ENCODE measurements at regions not wholly inside any gene's neighbourhood (a gene's known extent, or its start where the extent isn't known, plus 50 kb on each side); places are given as distances from the start of the nearest gene placed in this dataset.

DNA sequence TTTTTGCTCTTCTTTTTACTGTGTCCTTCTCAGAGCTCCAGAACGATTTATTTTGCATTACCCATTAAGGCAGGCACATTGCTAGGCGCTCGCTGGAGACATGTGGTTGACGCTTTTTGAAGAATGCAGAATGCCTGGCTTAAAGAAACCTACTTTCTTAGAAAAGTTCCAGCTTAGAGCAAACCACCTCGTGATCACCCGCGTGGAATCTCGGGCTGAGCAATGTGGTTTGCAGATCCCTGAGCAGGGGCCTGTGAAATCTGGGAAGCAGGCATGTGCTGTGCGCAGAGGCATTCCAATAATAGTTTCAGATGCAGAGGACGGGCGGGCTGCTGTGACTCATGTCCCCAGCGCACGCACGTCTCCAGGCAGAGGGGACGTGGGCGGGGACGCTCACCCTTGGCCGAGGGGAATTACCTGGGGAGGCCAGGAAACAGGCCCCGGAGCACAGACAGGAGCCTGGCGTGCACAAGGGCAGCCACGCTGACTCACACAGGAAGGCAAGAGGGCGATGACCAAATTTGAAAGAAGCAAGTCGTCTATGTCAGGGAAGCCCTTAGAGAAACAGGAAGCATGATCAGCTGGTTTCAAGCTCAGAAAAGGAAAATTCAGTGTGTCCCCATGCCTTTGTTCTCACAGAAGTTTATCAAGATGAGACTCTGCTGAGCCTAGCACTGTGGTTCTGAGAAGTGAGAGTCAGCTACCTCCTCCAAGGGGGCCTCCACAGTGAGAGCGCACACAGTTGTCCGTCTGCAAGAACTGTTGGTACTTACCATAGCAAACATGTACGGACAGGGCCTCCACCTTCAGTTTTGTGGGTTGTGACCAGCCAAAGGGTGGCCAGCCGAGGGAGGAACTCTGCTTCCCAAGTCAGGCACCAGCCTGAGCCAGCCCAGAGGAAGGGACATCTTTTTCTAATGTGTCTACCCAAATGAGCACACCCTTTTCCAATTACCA is 218.6 kb downstream of the PIK3R1 start (continued):
- TF ChIP-seq POLR2AphosphoS5 (IDR thresholded peaks at IDR 0.05; ENCODE audit: low read depth, low read length) (no peak), SMC3 (IDR thresholded peaks at IDR 0.05; ENCODE audit: low read length) (no peak), ZNF383 (CRISPR knock-in tag; IDR thresholded peaks at IDR 0.05; ENCODE audit: borderline replicate concordance) (no peak), FOXP1 (IDR thresholded peaks at IDR 0.05) (no peak), FOXP1 (CRISPR knock-in tag; IDR thresholded peaks at IDR 0.05) (no peak), PRMT3 (CRISPR knock-in tag; IDR thresholded peaks at IDR 0.05; ENCODE audit: borderline replicate concordance, low read depth) (no peak), ZNF761 (CRISPR knock-in tag; conservative IDR thresholded peaks at IDR 0.05) (no peak), GABPA (IDR thresholded peaks at IDR 0.05; ENCODE audit: low read depth, low read length) (no peak), GABPA (CRISPR knock-in tag; IDR thresholded peaks at IDR 0.05; ENCODE audit: low read depth) (peak; percentile 46), ZNF687 (CRISPR knock-in tag; IDR thresholded peaks at IDR 0.05) (peak; percentile 95), NFE2 (CRISPR knock-in tag; IDR thresholded peaks at IDR 0.05) (no peak), MAFF (IDR thresholded peaks at IDR 0.05; ENCODE audit: low read depth, low read length) (no peak), SETDB1 (CRISPR knock-in tag; IDR thresholded peaks at IDR 0.05; ENCODE audit: borderline replicate concordance) (no peak), ZNF737 (CRISPR knock-in tag; IDR thresholded peaks at IDR 0.05; ENCODE audit: borderline replicate concordance) (no peak), NFE2L2 (IDR thresholded peaks at IDR 0.05; ENCODE audit: low read length) (no peak), MED1 (CRISPR knock-in tag; IDR thresholded peaks at IDR 0.05) (peak; percentile 75), HOXA9 (CRISPR knock-in tag; IDR thresholded peaks at IDR 0.05; ENCODE audit: borderline replicate concordance) (no peak), HOXA5 (CRISPR knock-in tag; IDR thresholded peaks at IDR 0.05) (no peak), MXI1 (IDR thresholded peaks at IDR 0.05; ENCODE audit: borderline replicate concordance, low read depth, low read length) (peak; percentile 24; the same call in 1 of the 3 replicates), TOE1 (CRISPR knock-in tag; IDR thresholded peaks at IDR 0.05) (no peak)
- TF ChIP-seq, protein P1, sequence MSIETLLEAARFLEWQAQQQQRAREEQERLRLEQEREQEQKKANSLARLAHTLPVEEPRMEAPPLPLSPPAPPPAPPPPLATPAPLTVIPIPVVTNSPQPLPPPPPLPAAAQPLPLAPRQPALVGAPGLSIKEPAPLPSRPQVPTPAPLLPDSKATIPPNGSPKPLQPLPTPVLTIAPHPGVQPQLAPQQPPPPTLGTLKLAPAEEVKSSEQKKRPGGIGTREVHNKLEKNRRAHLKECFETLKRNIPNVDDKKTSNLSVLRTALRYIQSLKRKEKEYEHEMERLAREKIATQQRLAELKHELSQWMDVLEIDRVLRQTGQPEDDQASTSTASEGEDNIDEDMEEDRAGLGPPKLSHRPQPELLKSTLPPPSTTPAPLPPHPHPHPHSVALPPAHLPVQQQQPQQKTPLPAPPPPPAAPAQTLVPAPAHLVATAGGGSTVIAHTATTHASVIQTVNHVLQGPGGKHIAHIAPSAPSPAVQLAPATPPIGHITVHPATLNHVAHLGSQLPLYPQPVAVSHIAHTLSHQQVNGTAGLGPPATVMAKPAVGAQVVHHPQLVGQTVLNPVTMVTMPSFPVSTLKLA (IDR thresholded peaks at IDR 0.05) = no peak
- TF ChIP-seq, protein P2, sequence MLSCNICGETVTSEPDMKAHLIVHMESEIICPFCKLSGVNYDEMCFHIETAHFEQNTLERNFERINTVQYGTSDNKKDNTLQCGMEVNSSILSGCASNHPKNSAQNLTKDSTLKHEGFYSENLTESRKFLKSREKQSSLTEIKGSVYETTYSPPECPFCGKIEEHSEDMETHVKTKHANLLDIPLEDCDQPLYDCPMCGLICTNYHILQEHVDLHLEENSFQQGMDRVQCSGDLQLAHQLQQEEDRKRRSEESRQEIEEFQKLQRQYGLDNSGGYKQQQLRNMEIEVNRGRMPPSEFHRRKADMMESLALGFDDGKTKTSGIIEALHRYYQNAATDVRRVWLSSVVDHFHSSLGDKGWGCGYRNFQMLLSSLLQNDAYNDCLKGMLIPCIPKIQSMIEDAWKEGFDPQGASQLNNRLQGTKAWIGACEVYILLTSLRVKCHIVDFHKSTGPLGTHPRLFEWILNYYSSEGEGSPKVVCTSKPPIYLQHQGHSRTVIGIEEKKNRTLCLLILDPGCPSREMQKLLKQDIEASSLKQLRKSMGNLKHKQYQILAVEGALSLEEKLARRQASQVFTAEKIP (CRISPR knock-in tag; IDR thresholded peaks at IDR 0.05; ENCODE audit: borderline replicate concordance) = no peak

Measured in HepG2 (cell line).